Loucy (cell line): ENCODE measurements at regions not wholly inside any gene's neighbourhood (a gene's known extent, or its start where the extent isn't known, plus 50 kb on each side); places are given as distances from the start of the nearest gene placed in this dataset.

ENCODE experiments used
- H2AFZ ChIP-seq: fragments of 200-600 bp; sonication (generic); 2 replicates; pipeline ENCODE4 v1.6.0; 2016; ENCODE audit warnings: antibody characterized with exemption, mild to moderate bottlenecking, low read length, moderate library complexity
- H3F3A ChIP-seq: fragments of 200-600 bp; 2 replicates; pipeline ENCODE4 v1.6.0; 2016; ENCODE audit warnings: antibody characterized with exemption, low read depth, mild to moderate bottlenecking
- H3K27me3 ChIP-seq: fragments of 200-600 bp; sonication (generic); 2 replicates; pipeline ENCODE4 v1.6.1; 2014; ENCODE audit warnings: low read length, mild to moderate bottlenecking; ENCODE audit not compliant: insufficient read depth, poor library complexity, severe bottlenecking
- H3K36me3 ChIP-seq: fragments of 200-600 bp; sonication (generic); 2 replicates; pipeline ENCODE4 v1.6.1; 2016; ENCODE audit warnings: low read length; ENCODE audit not compliant: insufficient read depth
- H3K4me1 ChIP-seq: fragments of 200-600 bp; sonication (generic); 2 replicates; pipeline ENCODE4 v1.5.1; 2014; ENCODE audit warnings: low read length, mild to moderate bottlenecking; ENCODE audit not compliant: insufficient read depth, poor library complexity, severe bottlenecking
- H3K4me2 ChIP-seq: fragments of 200-600 bp; sonication (generic); 2 replicates; pipeline ENCODE4 v1.6.0; 2014; ENCODE audit warnings: antibody characterized with exemption, low read length, low read depth, mild to moderate bottlenecking; ENCODE audit not compliant: poor library complexity, severe bottlenecking
- H3K4me3 ChIP-seq: fragments of 200-600 bp; sonication (generic); 2 replicates; pipeline ENCODE4 v1.5.1; 2014; ENCODE audit warnings: low read length, mild to moderate bottlenecking, mixed read lengths; ENCODE audit not compliant: poor library complexity, severe bottlenecking
- H3K79me2 ChIP-seq: fragments of 200-600 bp; sonication (generic); 2 replicates; pipeline ENCODE4 v1.6.1; 2014; ENCODE audit warnings: low read length; ENCODE audit not compliant: insufficient read depth
- H3K9ac ChIP-seq: fragments of 200-600 bp; sonication (generic); 2 replicates; pipeline ENCODE4 v1.6.0; 2014; ENCODE audit warnings: mild to moderate bottlenecking, low read depth, low read length, moderate library complexity; ENCODE audit not compliant: poor library complexity, severe bottlenecking
- H3K9me2 ChIP-seq: fragments of 200-600 bp; sonication (generic); replicated peaks from 2 replicates; pipeline ENCODE4 v1.6.1; 2016; ENCODE audit warnings: low read depth, low read length, mixed read lengths
- H3K9me3 ChIP-seq: fragments of 200-600 bp; sonication (generic); 2 replicates; pipeline ENCODE4 v1.6.1; 2014; ENCODE audit warnings: mild to moderate bottlenecking, antibody characterized with exemption, low read length, low read depth; ENCODE audit not compliant: insufficient read depth
- H4K20me1 ChIP-seq: fragments of 200-600 bp; sonication (generic); 2 replicates; pipeline ENCODE4 v1.6.0; 2014; ENCODE audit warnings: antibody characterized with exemption, low read length, mild to moderate bottlenecking; ENCODE audit not compliant: insufficient read depth, poor library complexity, severe bottlenecking
- CTCF ChIP-seq: fragments of 200-600 bp; sonication (generic); conservative IDR thresholded peaks from 2 replicates; pipeline ENCODE4 v1.5.1; 2014; ENCODE audit warnings: mild to moderate bottlenecking, antibody characterized with exemption, low read length
- EZH2phosphoT487 ChIP-seq: fragments of 200-600 bp; IDR thresholded peaks from 2 replicates; pipeline ENCODE4 v1.6.1; 2018; ENCODE audit warnings: antibody characterized with exemption, mild to moderate bottlenecking, moderate library complexity, borderline replicate concordance

DNA sequence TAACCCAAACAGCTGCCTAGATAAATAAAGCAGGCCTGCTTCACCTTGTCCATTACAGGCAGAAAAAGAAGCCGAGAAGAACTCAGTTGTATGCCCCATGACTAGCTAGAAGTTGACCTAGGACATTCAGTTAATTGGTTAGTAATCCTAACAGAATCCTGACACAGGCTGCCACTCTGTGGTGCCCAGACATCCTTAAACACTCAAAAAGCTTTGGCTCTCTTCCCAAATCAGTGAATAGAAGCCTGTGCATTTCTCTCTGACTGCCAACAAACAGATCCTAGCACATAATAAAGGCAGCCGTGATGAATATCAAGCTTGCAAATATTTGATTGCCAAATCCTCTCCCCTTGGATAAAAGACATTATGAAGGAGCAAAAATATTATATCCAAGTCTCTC, 519.1 kb upstream of the EYS start:
- Histone ChIP-seq H3K79me2 (no peaks in the 10 kb centered on the region), H3K4me1 (no peaks in the 10 kb centered on the region), H3K27me3 (no peaks in the 10 kb centered on the region), H4K20me1 (no peaks in the 10 kb centered on the region), H3K4me3 (no peak overlapping the region), H3K9me3 (no peaks in the 10 kb centered on the region), H3K4me2 (no peak overlapping the region), H3K36me3 (no peaks in the 10 kb centered on the region), H3F3A (no peaks in the 10 kb centered on the region), H3K9ac (no peak overlapping the region), H2AFZ (no peak overlapping the region), H3K9me2 (no peaks in the 10 kb centered on the region)
- TF ChIP-seq EZH2phosphoT487 (no peak), CTCF (no peak)

DNA sequence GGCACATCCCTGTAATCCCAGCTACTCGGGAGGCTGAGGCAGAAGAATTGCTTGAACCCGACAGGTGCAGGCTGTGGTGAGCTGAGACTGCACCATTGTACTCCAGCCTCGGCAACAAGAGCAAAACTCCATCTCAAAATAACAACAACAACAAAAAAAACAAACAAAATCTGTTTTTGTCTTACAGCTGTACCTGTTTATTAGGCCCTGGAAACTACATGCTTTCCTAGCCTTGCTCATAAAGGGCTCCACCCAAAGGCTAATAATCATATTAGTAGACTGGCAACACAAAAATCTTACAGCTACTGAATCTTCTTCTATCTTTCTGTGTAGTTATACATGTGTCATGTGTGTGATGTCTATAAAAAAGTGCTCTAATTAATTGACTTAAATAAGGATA, 503.9 kb upstream of the EYS start:
- Histone ChIP-seq H3K4me3 (no peak overlapping the region), H3K9ac (no peak overlapping the region), H3K4me1 (no peaks in the 10 kb centered on the region), H3K79me2 (no peaks in the 10 kb centered on the region), H3K4me2 (no peak overlapping the region), H2AFZ (no peak overlapping the region), H3K9me2 (no peaks in the 10 kb centered on the region), H3K36me3 (no peaks in the 10 kb centered on the region), H3F3A (no peaks in the 10 kb centered on the region), H3K27me3 (no peaks in the 10 kb centered on the region), H3K9me3 (no peaks in the 10 kb centered on the region), H4K20me1 (no peaks in the 10 kb centered on the region)
- TF ChIP-seq EZH2phosphoT487 (no peak), CTCF (no peak)

- H3K4me2 ChIP-seq, result no peak overlapping the region
- TF ChIP-seq CTCF, result no peak
- no peak for TF ChIP-seq EZH2phosphoT487
- H2AFZ ChIP-seq, result no peak overlapping the region
- H3K4me1 ChIP-seq, result no peaks in the 10 kb centered on the region
- H3K9me3 ChIP-seq, result no peaks in the 10 kb centered on the region
- H4K20me1 ChIP-seq, result no peaks in the 10 kb centered on the region
- H3K9ac ChIP-seq, result no peak overlapping the region
- no peaks in the 10 kb centered on the region for H3K79me2 ChIP-seq
- H3K27me3 ChIP-seq, result no peaks in the 10 kb centered on the region
- no peaks in the 10 kb centered on the region for H3K9me2 ChIP-seq
- H3F3A ChIP-seq, result no peaks in the 10 kb centered on the region
- no peak overlapping the region for H3K4me3 ChIP-seq
- H3K36me3 ChIP-seq, result no peaks in the 10 kb centered on the region
Measured at GRCh38 chr6:66200390-66200789, 493.4 kb upstream of the EYS start.
